Left colon (tissue), 2 donors: ENCODE measurements at regions not wholly inside any gene's neighbourhood (a gene's known extent, or its start where the extent isn't known, plus 50 kb on each side); places are given as distances from the start of the nearest gene placed in this dataset.
A peak's percentile ranks its signal among the peaks of the same experiment; 100 is the strongest.
"Not testable (repeated sequence)": the region's sequence is repeated elsewhere in the genome, so short reads cannot be mapped to it uniquely, and the experiment has no call there.

Source experiments
- ATAC-seq: fragments of 200-7000 bp; cut with Tn5 transposase; one replicate; pipeline ENCODE4 v1.9.1; 2020; ENCODE audit warnings: mild to moderate bottlenecking, moderate library complexity
- DNase-seq, 2 donors: peaks; one replicate each; pipeline ENCODE4 v3.0.0-alpha.2; 2020
- intact Hi-C, 2 donors: fragments of 100-400 bp; cut with DNase I in 1 of 2; cut with micrococcal nuclease in 1 of 2; formaldehyde crosslinking; loops; one replicate each; pipeline versions ENCODE4 v1.11.2 to v1.14.0; 2022; cut with DNase I, micrococcal nuclease
- donor health status: DM: no; HTN: no; CAD: no.
- donor health status: DM: yes; HTN: yes; CAD: no.

GRCh38 chr7:81150951-81151361, 232.1 kb upstream of the SEMA3C start:
- ATAC-seq (no peak), DNase-seq (no peak)
- intact Hi-C loops, result no loop called here

- ATAC-seq (no peak), DNase-seq (no peak)
- intact Hi-C loops, result no loop called here
These were observed 225.0 kb upstream of the SEMA3C start for GRCh38 chr7:81143856-81144255.

- DNase-seq, intact Hi-C loops, ATAC-seq: not testable (repeated sequence)
These were observed 222.7 kb upstream of the SEMA3C start for GRCh38 chr7:81141257-81142205.

GRCh38 chr7:81140775-81141174, 221.9 kb upstream of the SEMA3C start:
- intact Hi-C loops, result no loop called here
- DNase-seq (no peak), ATAC-seq (no peak)

DNA sequence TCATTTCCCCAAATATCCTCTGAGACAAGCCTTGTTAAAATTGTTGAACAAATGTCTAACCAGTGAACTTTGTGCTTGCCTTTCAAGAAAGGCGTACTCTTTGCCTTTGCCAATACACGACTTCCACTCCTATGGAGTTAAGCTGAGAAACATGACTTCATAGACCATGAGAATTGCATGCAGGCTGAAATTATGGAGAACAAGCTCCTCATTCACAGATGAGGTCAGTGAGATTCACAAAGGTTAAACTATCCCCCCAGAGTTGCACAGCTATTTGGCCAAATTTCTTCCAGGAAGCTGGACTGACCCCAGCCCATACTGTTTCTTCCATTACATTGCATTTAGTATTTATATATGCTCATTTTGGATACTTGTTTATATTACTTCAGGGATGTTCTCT, 221.4 kb upstream of the SEMA3C start:
- DNase-seq, result no peak
- ATAC-seq, result peak; percentile 32
- intact Hi-C loops, result no loop called here

GRCh38 chr7:81138870-81139269, 220.0 kb upstream of the SEMA3C start:
- intact Hi-C loops, result no loop called here

GRCh38 chr7:81135324-81135723, 216.5 kb upstream of the SEMA3C start:
- DNase-seq (no peak), ATAC-seq (peak; percentile 26)
- intact Hi-C loops, result no loop called here

More at GRCh38 chr7:81138870-81139269, 220.0 kb upstream of the SEMA3C start:
- no peak for DNase-seq
- ATAC-seq, result no peak

DNA sequence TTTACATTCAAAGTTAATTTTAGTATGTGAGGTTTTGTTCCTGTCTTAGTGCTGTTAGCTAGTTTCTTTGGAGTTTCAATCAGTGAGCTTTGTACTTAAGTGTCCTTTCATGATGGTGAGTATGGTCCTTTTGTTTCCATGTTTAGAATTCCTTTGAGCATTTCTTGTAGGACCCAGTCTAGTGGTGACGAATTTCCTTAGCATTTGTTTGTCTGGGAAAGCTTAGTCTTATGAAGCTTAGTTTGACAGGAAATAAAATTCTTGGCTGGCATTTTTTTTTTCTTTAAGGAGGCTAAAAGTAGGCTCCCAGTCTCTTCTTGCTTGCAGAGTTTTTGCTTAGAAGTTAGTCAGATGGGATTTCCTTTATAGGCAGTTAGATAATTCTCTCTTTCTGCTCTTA, 209.2 kb upstream of the SEMA3C start:
- intact Hi-C loops, result no loop called here
- DNase-seq (no peak), ATAC-seq (no peak)

DNA sequence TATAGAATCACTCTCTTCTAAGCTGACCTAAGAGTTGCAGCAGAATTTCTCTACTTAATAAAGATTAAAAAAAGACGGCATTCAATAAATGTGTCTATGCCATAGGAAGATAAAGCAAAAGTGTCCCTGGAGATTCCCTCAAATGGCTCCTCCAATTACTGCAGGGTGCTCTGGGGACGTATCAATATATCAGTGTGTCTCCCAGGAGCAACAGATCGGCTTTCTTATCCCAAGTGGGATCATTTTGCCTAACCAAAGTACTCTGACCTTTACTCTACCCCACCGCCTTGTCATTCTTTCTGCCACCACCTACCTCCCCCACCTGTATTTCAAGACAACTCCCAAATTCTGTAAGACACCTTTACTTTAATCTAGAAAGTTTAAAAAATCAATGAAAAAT, 202.0 kb upstream of the SEMA3C start:
- intact Hi-C loops, result no loop called here
- DNase-seq, result no peak
- ATAC-seq, result no peak

- intact Hi-C loops, result no loop called here
- ATAC-seq (no peak), DNase-seq (no peak)
These were observed 201.3 kb upstream of the SEMA3C start for GRCh38 chr7:81120111-81120510.

DNA sequence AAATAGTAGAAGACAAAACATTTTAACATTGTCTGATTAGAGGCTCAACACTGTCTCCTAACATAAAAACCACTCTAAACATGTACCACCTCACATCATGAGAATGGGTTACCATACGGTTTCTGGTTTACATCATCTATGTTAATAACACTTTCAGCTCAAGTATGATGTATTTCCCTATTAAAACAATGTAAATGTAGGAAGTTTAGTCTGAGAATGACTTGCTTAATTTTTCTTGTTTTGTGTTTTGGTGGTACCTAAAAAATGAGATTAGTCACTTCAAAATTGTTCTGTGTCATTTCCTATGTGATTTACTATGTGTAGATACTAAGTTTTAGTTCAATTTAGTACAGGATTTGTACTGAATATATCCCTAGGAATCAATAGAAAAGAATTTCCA, 195.8 kb upstream of the SEMA3C start:
- intact Hi-C loops, result no loop called here
- no peak for ATAC-seq
- DNase-seq, result no peak

GRCh38 chr7:81112731-81113130, 193.9 kb upstream of the SEMA3C start:
- intact Hi-C loops, result no loop called here
- DNase-seq, result no peak
- no peak for ATAC-seq

- ATAC-seq (no peak), DNase-seq (peak in 1 of 2 donors; percentile 38)
- intact Hi-C loops, result no loop called here
These were observed 193.1 kb upstream of the SEMA3C start for GRCh38 chr7:81111781-81112540.

DNA sequence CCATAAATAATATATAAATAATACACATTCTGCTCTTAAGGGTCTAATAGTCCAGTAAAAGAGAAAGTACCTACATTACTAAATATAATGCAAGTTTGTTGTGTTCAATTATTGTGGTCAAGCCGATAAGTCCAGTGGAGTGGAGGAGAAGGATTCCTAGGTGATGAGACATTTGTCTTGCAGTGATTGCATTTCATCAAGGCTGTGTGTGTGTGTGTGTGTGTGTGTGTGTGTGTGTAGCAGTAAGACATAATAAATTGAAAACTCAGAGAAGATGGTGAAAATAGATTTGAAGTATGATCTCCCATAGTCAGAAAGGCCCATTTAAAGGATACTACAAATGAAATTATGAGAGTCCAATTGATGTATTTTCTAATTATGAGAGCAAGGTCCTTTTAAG, 192.5 kb upstream of the SEMA3C start:
- ATAC-seq (no peak), DNase-seq (no peak)
- intact Hi-C loops, result no loop called here

GRCh38 chr7:81110673-81111072, 191.8 kb upstream of the SEMA3C start:
- intact Hi-C loops, result no loop called here
- no peak for DNase-seq

GRCh38 chr7:81098213-81098612, 179.4 kb upstream of the SEMA3C start:
- intact Hi-C loops, result no loop called here
- DNase-seq (no peak), ATAC-seq (no peak)

More at GRCh38 chr7:81110673-81111072, 191.8 kb upstream of the SEMA3C start:
- ATAC-seq, result no peak

GRCh38 chr7:81094952-81095351, 176.1 kb upstream of the SEMA3C start:
- DNase-seq (no peak), ATAC-seq (no peak)
- intact Hi-C loops, result no loop called here

GRCh38 chr7:81081616-81082015, 162.8 kb upstream of the SEMA3C start:
- intact Hi-C loops, result no loop called here
- ATAC-seq (no peak), DNase-seq (no peak)

DNA sequence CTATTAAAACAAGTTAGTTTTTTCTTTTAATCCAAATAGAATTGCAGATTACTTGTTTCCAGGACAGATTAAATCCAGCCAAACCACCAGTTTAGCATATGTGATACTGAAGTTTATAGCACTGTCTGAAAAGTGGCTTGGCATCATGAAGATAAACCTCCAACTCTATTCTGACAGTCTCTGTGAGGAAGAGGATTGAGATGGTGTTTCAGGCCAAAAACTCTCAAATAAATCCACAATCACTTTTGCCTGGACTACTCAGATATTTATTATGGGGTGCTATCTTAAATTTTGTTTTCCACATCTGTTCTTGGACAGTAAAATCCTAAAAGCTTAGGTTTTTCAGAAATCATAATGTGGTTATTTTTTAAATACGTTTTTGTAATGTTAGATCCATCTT, 161.7 kb upstream of the SEMA3C start:
- intact Hi-C loops, result no loop called here
- DNase-seq, result no peak
- no peak for ATAC-seq

GRCh38 chr7:81079746-81080145, 160.9 kb upstream of the SEMA3C start:
- ATAC-seq, result no peak

More at GRCh38 chr7:81079746-81080145, 160.9 kb upstream of the SEMA3C start:
- intact Hi-C loops, result no loop called here
- DNase-seq, result no peak
